GM18519 (cell line): ENCODE measurements at regions not wholly inside any gene's neighbourhood (a gene's known extent, or its start where the extent isn't known, plus 50 kb on each side); places are given as distances from the start of the nearest gene placed in this dataset.
A peak's percentile ranks its signal among the peaks of the same experiment; 100 is the strongest.
"Not testable (repeated sequence)": the region's sequence is repeated elsewhere in the genome, so short reads cannot be mapped to it uniquely, and the experiment has no call there.

ENCODE experiments used
- ATAC-seq: cut with Tn5 transposase; IDR thresholded peaks from one replicate; pipeline ENCODE4 v1.9.1; 2021; ENCODE audit warnings: mild to moderate bottlenecking, moderate library complexity; ENCODE audit not compliant: unreplicated experiment, low FRiP score

- ATAC-seq, result not testable (repeated sequence)
Observed at GRCh38 chrX:31014474-31014873, 57.4 kb downstream of the FTHL17 start.

- no peak for ATAC-seq
Observed at GRCh38 chrX:31012509-31013025, 59.3 kb downstream of the FTHL17 start.

GRCh38 chrX:31007321-31007720, 64.5 kb downstream of the FTHL17 start:
- ATAC-seq, result no peak

DNA sequence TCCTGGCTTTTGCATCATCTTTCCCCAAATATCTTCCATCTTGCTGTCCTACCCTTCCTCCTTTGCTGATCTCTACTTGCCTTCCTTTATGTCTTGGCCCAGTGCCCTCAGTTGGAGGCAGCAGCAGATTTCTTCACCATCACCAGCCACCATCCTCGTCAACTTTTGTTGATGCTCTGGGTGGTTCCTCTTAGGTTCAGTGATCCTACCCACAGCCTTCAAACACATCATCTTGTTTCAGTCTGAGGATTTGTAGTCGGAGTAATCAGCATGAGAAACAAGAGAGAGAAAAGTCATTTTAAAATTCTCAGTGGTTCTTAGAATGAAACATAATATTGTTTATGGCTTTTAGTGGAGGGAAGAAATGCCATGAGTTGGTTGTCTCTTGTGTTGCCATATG, 65.8 kb downstream of the FTHL17 start:
- ATAC-seq, result no peak

GRCh38 chrX:30997411-30997810, 74.4 kb downstream of the FTHL17 start:
- ATAC-seq, result no peak

GRCh38 chrX:30995705-30996104, 76.1 kb downstream of the FTHL17 start:
- no peak for ATAC-seq

GRCh38 chrX:30995060-30995700, 76.7 kb downstream of the FTHL17 start:
- ATAC-seq, result no peak

DNA sequence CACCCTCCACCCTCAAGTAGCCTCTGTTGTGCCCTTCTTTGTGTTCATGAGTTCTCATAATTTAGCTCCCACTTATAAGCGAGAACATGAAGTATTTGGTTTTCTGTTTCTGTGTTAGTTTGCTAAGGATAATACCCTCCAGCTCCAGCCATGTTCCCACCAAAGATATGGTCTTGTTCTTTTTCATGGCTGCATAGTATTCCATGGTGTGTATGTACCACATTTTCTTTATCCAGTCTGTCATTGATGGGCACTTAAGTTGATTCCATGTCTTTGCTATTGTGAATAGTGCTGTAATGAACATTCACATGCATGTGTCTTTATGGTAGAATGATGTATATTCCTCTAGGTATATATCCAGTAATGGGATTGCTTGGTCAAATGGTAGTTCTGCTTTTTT, 77.8 kb downstream of the FTHL17 start:
- ATAC-seq, result not testable (repeated sequence)

DNA sequence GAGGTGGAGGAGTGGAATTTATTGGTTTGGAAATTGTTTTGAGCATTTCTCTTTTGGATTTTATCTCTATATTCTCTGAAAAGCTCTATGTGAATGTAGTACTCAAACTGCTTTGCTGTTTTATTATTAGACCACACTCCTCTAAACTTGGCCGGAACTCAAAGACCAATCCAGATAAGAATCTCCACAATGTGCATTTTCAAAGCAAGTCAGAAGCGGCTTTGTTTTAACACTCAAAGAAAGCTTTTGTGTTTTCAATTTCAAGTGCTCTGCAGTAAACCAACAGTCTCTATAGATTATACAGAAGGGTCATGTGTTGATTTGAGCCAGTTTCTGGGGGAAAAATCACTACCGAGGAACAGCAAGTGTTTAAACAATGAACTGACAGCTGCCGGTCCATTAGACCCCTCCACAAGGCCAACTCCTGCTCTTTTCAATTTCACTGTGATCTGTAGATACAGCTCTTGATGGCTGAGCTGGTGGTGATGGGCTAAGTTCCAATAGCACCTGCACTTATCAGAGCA, 79.4 kb downstream of the FTHL17 start:
- no peak for ATAC-seq

DNA sequence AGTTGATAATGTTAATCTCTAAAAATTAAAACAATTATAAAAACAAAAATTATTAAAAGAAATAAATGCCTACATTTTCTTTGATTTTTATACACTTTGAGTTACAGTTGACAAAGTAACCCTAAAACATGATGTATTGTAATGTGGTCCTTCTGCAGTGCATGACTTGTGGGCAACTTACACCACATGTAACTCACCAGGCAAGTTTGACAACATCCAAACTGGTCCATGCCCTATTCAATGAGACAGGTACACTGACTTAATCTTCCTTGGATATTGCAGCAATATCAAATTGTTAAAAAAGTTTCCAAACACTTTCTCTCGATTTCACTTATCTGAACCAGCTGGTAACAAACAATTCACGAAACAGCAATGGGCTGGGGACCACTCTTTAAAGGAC, 81.5 kb downstream of the FTHL17 start:
- no peak for ATAC-seq

- ATAC-seq, result no peak
Observed at GRCh38 chrX:30982467-30982866, 89.4 kb downstream of the FTHL17 start.

DNA sequence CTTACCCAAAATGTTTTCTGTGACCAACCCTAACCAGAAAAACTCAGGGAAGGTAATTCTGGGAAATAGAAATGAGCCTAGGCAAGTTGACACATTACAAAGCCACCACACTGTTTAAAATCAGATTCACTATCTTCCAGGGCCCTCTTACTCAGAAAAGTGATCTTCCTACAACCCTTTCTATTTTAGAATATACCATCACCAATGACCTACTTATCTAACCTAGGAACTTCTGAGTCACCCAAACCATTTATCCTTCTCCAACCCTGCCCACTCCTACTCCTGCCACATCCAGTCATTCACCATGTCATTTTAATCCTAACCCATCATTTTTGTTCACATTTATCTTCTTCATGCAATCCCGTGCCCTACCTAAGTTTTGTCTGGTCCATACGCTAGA, 89.9 kb downstream of the FTHL17 start:
- ATAC-seq, result no peak

DNA sequence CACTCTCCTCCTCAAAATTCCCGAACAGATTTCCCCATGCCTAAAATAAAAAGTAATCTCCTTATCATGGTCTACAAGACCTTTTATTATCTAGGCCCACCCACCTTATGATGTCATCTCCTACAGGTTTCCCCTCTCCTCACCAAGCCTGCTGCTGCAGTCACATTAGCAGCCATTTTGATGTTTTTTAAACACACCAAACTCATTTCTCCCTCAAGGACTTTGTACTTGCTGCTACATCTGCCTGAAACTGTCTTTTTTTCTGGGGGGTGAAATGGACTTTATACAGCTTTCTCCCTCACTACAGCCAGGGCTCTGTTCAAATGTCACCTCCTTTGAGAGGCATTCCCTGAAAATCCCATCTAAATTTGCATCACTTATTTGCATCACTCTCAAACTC, 90.2 kb upstream of the TAB3 start:
- no peak for ATAC-seq

DNA sequence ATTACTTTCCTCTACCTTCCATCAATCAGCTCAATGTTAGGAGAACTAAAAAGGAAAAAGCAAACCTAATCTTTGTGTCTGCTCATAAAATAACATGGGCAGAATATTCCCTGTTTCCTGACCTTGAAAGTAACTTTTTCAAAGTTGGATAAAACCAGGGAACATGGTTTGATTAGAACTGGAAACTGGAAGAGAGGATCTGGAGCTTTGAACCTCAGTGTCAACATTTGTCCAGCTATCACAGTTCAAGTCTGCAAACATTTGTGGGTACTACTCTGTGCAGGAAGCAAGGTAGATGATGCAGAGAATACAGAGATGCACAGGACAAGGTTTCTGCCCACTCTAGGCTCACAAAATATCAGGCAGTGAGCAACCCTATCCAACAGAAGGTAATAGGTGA, 86.4 kb upstream of the TAB3 start:
- no peak for ATAC-seq

DNA sequence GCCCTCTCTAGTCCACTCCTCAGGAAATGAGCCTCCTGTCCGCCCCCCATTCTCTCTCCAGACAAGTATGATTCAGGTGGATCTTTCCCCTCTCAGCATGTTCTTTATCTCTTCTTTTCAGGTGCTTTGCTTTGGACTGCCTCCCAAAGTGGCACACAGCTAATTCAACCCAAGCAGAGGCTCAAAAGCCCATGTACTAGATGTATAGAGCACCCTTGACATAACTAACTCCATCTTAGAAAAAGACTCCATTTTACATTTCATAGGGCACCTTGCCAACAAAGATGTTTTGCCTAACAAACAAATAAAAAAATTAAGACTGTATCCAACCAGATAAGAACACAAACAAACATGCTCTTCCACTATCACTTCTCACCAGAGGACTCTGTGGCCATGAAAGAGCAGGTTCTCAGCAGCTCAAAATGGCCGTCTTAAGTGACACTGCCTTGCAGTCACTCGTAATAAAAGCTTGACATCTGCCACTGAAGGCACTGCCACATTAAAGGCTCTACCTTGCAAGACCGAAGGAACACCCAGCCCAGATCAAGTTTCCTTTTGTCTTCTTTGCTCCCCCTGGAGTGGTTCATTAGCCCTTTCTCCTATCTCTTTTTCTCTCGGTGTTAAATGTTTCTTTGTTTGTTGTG, 84.9 kb upstream of the TAB3 start:
- no peak for ATAC-seq

GRCh38 chrX:30971774-30972603, 82.9 kb upstream of the TAB3 start:
- peak; percentile 98 for ATAC-seq

DNA sequence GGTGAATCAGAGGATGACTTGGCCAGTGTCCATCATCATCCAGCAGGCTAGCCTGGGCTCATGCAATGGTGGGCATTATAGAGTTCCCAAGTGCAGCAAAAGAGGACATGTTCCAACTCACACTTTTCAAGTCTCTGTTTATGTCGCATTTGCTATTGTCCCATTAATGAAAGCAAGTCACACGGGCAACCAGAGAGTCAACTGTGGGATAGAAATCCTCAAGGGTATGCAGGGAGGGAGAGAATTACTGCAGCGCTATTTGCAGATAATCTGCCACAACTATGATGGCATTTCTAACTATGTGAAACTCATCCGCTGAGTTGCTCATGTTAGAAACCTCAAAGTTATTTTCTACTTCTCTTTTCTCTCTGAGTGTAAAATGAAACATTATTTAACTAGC, 78.5 kb upstream of the TAB3 start:
- no peak for ATAC-seq

DNA sequence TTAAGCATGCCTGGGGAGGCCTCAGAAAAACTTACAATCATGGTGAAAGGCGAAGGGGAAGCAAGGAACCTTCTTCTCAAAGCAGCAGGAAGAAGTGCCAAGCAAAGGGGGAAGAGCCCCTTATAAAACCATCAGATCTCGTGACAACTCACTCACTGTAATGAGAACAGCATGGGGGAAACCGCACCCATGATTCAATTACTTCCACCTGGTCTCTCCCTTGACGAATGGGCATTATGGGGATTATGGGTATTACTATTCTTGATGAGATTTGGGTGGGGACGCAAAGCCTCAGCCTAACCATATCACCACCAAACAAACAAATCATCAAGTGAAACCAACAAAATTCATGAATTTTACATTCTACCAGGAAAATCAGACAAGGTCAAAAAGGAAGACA, 76.7 kb upstream of the TAB3 start:
- no peak for ATAC-seq

GRCh38 chrX:30961387-30962174, 72.5 kb upstream of the TAB3 start:
- ATAC-seq, result no peak

DNA sequence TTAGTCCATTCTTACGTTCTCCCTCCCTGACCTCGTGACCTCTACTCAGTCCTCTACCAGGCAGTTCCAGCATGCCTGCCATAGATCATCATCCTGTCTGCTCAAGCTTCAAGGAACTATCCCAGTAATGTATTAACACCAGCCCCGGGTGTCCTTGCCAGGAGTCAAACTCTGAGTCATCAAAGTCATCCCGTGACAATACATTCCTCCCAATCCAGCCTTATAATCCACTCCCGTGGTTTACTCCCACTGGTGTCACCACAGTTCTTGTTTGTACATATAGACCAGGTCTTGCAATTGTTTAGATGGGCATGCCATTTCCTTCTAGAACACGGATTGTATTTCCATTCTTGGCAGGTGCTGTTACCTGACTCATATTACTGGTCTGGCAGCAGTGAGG, 68.7 kb upstream of the TAB3 start:
- no peak for ATAC-seq
